ENCODE measurements at regions not wholly inside any gene's neighbourhood (a gene's known extent, or its start where the extent isn't known, plus 50 kb on each side); places are given as distances from the start of the nearest gene placed in this dataset.
"Not testable (repeated sequence)": the region's sequence is repeated elsewhere in the genome, so short reads cannot be mapped to it uniquely, and the experiment has no call there.

DNA sequence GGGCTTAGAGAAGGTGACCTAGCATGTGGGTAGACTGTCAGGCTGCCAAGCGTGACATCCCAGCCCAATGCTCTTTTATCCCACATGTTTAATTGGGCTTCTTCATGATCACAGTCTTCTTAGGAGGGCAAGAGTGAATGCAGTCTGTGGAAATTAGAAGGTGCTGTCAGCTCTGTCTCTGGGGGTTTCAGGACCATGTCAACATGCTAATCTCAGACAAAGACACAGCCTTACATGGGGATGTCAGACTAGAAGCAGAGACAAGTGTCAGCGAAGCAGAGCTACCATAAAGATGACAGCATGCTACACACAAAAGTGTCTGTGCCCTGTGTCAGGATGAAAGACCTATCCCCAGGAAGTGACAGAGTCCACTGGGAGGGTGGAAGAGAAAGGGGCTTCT is 120.1 kb upstream of the SLC25A36 start:
- DNase-seq = no peak

DNA sequence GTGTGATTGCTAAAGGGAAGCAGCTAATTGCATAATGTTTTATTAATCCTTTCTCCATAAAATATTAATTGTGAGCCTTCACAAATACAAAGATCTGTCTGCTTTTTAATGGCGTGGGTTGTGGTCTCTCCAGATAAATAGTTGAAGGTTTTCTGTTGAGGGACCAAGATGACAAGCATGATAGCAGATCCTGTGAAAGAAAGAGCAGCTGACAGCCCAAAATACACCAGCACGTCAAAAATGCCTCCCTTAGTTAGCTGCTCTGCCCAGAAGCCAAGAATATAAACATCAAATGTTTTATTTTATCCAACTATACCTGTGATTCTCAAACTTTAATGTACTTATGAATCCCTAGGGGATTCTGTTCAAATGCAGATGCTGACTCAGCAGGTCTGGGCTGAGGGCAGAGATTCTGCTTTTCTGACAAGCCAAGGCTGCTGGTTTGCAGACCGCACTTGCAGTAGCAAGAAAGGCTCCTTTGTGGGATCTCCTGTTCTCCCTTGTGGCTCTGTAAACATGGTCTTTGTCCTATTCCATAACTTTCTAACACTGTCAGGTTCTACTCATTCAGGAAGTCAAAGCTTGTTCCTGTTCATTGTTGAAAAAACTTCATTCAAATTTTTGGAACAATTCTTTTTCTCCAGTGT is 119.1 kb upstream of the SLC25A36 start:
- no peak for DNase-seq

DNA sequence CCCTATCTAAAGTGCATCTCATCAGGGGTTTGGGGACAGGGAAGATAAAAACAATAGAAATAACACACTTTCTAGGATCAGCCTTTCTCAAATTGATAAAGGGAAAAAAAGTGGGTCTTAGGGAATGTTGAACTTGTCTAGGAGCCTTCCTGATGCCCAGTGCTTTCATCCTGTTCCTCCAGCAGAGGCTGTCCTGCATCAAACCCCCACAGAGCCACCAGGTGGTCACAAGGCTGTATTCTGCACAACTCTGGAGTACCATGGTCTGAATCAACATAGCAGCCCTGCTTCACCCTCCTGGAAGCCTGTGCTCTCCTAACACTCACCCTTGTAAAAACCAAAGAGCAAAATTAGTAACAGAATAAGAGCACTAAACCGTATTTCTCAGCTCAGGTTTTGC is 118.5 kb upstream of the SLC25A36 start:
- no peak for DNase-seq

DNA sequence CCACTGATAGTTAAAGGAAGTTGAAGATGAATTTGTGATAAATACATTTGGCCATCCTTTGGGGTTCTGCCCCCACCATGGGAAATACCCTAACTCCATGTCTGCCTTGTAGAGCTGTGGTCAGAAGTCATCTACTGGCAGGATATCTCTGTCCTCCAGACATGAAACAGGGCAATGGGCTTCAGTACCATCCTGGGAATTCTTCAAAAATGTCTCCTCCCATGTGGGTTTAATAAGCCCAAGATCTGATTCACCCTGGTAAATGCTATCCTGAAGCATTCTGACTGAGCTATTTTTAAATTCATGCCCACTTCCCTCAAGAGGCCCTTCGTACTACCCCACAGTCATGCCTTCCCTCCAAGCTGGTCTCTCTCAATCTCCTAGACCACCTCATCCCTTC is 113.7 kb upstream of the SLC25A36 start:
- DNase-seq = no peak

DNA sequence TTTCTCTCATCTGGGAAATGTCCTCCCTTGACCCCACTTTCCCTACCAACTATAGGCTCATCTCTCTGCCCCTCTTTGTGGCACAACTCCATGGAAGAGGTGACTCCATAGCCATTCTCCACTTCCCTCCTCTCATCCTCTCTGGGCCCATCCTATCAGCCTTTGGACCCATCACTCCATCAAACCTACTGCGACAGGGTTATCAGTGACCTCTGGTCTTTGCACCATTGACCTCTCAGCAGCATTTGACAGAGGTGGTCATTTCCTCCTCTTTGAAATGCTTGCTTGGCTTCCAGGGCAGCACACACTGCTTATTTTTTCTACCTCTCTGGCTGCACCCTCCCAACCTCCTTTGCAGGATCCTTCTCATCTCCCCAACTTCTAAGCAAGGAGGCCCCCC is 113.1 kb upstream of the SLC25A36 start:
- no peak for DNase-seq

DNA sequence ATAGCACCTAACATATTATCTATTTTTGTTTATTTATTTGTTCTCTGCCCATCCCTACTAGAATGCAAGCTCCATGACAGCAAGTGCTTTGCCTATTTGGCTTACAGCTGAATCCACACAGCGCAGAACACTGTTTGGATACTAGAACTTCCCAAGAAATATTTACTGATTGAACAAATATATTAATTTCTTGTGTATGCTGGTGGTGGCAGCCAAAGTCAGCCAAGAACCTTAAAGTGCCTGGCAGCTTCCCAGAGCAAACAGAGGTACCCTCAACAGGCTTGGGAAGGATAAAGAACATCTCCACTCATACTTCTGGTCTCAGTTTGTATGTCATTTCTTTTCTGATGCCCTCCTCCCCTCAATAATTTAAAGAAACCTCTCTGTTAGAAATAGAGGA is 111.8 kb upstream of the SLC25A36 start:
- no peak for DNase-seq

DNA sequence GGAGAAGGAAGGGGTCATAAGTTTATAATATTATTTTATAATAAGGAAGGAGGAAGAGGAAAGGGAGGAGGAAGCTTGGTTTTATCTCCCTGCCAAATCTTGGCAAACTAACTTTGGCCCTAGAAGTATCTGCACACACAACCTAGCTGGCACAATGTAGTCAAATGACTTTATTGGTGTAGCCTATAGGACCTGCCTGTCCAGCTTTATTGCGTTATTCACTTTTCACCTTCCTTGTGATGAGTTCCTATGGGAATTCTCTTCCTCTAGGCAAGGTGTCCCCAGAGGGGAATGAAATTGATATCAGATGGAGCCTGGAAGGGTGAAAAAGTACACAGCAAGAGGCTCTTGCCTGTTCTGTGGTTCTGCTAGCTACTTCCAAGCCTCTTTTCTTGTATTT is 111.2 kb upstream of the SLC25A36 start:
- no peak for DNase-seq

DNA sequence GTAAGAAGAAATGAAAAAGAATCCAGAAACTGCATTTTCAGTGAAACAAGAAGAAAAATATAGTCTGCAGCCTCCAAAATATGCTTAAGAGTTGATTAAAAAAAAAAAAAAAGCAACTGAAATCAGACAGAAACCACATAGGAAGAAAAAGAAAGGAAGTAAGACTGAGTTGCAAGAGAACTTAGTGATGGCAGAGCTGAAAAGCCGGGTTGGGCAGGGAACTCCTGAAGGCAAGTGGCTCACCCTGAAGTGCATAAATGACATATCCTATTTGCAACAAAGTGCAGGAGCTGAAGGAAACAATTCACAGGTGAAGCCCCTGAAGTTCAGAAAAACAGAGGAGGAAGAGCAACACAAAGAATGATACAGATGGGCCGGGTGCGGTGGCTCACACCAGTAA is 108.8 kb upstream of the SLC25A36 start:
- no peak for DNase-seq

DNA sequence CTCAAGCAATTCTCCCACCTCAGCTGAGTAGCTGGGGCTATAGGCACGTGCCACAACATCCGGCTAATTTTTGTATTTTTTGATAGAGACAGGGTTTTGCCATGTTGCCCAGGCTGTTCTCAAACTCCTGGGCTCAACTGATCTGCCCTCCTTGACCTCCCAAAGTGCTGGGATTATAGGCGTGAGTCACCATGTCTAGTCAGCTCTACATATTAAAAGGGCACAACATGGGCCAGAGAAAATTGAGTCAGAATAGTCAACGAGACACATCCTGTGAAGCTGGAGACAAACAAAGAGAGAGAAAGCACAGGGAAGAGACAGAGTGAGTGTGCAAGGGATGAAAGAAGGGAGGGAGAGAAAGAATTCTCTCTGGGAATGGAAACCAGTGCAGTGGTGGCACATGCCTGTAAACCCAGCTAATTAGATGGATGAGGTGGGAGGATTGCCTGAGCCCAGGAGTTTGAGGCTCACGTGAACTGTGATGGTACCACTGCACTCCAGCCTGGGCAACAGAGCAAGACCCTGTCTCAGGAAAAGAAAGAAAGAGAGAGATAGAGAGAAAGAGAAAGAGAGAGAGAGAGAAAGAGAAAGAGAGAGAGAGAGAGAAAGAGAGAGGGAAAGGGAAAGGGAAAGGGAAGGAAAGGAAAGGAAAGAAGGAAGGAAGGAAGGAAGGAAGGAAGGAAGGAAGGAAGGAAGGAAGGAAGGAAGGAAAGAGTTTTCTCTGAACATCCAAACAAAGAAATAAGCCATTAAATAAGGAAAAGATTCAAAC is 107.2 kb upstream of the SLC25A36 start:
- DNase-seq = no peak

DNA sequence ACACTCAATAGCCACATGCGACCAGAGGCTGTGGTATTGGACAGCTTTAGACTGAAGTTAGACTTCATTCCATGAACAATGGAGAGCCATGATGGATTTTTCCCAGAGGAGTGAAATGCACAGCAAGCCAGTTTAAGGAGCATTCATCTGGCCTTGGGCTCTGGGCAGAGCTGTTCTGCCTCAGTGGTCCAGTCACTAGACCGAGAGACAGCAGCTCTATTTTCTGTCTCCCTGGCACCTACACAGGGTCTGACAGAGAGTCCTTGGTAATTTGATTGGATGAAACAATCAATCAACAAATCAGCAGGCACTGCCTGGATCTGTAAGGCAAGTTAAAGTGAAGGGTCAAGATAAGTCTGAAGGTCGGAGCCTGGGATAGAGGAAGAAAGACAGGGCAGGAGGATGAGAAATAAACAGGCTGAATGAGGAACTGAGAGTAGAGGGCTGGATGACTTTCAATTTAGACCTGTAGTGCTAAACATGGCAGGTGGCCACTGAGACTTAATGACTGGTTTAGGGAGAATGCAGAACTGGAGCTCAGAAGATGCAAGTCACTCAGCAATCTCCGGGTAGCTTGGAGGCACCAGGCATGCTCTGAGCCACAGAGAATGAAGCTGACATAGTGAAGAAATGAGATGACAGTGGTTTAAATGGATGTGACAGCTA is 98.5 kb upstream of the SLC25A36 start:
- no peak for DNase-seq

DNA sequence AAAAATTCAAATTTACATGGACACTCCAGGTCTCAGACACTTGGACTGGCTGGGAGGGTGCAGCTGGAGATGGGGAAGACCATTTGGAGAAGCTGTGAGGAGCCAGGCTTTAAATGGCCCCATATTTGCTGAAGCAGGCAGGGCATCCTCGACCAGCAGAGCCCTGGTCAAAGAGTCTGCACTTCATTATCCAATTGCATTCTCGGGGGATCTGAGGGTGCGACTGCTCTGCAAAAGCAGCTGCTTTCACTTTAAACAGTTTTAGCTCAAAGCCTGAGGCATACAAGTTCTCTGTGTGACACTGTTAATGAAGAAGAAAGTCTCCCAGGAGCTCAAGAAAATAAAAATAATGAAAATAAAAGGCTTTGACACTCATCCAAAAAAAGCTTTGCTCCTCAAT is 98.0 kb upstream of the SLC25A36 start:
- no peak for DNase-seq

DNA sequence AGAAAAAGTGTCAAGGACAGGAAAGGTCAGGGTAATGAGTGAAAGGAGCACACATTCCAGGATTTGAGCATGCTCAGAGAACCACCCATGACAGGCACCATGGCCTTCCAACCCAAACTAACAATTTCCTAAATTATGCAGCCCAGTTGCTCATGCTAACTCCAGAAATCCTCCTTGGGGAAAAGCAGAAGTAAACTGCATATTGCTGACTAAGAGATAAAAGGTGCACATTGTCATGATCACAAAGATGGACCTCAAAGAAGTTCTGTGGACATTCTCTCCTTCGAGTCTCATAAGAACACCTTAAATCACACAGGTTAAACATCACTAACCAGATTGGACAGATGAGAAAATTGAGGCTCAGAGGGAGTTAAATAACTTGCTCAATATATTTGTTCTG is 97.6 kb upstream of the SLC25A36 start:
- no peak for DNase-seq

DNA sequence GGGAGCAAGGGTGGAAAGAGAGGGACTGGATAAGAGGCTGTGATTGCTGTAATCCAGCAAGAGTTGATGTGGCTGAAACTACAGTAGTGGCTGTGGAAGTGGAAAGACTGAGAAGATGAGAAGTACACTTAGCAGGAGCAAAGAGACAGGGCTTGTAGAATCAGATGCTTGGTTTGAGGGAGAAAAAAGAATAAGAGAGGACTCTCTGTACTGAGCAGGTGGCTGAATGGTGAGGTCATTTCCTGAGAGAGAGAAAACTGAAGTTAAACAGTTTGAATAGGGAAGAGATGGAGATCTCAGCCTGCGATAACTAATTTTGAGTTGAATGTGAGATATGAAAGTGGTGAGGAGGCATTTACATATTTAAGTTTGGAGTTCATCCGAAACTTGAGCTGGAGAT is 95.8 kb upstream of the SLC25A36 start:
- DNase-seq = no peak

DNA sequence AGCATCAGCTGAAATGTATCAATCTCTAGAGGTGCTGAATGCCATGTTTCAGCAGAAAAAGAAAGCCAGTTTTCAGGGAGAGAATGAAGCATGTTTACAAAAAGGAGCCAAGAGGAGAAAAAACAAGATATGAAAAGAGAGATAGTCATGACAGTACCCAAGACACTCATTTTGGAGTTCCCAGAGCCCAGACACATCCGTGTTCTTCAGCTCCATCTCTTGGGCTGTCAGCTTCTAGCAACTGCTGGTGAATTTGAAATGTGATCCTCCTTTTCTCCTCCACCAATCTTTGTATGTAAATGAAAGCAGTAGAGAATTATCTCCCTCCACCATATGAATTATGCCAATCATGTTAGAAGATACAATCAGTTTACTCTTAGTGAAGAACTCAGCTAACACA is 93.0 kb upstream of the SLC25A36 start:
- no peak for DNase-seq

DNA sequence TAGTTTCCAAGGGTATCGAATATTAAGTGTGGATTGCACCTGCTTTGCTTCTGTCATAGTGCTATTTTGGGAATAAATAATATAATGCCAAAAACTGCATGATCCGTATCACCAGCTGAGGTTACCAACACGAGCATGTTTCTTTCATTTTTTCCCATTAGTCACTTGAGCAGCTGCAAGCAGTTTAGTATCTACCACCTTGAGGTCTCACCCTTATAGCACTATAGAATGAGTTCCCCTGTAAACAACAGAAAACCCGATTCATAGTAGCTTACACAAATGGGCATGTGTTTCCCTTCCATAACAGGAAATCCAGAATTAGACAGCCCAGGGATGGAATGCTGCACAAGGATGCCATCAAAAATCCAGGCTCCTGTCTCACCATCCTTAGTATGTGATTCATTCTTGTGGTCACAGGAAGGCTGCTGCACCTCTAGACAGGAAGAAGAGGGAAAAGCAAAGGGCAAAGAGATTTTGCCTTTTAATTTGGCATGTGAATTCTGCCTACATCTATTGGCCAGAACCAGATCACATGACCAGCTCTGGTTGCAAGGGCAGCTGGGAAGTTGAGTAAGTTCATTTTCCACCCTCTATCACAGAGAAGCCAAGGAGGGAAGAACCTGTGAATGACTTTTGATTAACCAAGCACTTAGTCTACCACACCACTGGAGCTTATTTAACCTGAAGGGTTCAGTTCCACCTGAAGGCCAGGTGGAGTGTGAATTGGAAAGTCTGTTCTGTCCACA is 91.3 kb upstream of the SLC25A36 start:
- no peak for DNase-seq

DNA sequence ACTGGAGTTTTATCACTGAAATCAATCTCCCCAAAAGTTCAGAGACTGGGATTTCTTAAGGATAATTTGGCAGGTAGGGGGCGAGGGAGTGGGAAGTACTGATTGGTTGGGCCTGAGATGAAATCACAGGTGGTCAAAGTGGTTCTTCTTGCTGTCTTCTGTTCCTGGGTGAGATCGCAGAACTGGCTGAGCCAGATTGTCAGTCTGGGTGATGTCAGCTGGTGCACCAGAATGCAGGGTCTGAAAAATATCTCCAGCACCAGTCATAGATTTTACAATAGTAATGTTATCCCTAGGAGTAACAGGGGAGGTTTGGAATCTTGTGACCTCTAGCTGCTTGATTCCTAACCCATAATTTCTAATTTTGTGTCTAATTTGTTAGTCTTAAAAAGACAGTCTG is 86.7 kb upstream of the SLC25A36 start:
- DNase-seq = no peak

DNA sequence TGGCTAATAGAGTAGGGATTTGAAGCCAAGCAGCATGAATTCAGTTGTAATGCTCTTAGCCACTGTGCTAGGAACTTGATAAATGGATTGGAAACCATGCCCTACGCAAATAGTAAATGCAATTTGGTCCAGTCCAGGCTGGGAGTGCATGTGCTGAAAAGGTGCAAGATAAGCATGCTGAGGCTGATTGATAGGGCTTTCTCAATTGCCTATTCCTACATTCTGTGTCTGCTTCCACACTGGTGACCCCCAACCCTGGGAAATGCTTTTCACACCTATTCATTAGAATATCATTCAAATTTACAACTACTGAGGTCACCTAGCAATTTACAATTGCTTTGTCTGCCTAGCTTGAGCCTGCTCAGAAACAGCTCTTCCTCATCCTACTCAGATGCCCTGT is 84.7 kb upstream of the SLC25A36 start:
- DNase-seq = no peak

DNA sequence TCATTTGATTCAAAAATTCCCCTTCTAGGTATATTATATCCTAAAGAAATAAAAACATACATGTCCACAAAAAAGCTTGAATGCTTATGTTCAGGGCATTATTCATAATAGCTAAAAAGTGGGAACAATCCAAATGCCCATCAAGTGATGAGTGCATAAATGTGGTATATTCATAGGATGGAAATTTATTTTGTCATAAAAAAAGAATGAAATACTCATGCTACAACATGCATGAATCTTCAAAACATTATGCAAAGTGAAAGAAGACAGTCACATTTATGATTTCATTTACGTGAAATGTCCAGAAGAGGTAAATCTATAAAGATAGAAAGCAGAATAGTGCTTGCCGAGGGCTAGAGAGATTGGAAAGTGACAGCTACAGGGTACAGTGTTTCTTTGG is 83.6 kb upstream of the SLC25A36 start:
- no peak for DNase-seq

DNA sequence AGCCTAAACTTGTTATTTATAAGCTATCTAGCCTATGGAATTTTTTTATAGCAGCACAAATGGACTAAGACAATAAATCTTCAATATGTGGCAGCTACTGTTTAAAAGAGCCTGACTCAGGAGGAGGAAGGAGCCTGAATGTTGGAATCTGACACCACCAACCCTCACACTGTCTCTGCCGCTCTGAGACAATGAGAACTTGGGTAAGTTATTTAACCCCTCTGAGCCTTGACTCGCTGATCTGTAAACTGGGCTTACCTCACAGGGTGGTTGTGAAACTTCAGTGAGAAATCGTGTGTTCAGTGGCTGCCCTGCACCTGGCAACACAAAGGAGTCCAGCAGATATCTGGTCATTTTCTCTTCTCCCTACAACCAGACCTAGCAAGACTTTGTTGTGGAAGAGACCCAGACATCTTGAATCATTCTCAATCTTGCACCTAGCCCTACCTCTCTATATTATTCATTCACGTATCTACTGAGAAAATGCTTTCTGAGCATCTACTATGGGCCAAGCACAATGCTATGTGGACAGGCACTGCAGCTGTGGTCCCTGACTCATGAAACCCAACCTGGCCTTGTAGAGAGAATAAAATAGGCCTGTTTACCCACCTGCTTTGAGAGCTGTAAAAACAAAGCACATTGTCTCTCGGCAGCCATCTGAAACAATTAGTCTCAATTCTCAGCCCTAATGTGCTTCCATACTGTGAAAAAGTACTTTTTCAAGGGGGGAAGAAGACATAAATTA is 81.9 kb upstream of the SLC25A36 start:
- peak; percentile 20 for DNase-seq

DNA sequence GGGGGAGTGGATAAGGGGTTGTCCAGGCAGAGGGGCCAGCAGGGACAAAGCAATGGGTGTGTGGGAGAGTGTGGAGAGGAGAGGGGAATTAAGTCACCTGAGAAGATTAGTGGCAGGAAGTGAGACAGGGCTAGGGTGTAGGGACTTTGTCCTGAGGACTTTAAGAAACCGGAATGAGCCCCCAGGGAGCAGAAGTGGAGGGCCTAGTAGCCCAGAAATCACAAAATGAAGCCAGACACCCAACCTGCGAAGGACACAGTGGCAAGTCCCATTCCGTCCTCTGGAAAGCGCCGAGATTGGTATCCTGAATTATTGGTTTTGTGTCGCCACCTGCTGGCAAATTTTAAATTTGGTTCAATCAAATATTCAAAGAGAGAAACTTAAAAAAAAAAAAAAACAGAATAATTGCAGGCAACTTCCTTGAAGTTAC is 78.0 kb upstream of the SLC25A36 start:
- peak; percentile 60 for DNase-seq

DNA sequence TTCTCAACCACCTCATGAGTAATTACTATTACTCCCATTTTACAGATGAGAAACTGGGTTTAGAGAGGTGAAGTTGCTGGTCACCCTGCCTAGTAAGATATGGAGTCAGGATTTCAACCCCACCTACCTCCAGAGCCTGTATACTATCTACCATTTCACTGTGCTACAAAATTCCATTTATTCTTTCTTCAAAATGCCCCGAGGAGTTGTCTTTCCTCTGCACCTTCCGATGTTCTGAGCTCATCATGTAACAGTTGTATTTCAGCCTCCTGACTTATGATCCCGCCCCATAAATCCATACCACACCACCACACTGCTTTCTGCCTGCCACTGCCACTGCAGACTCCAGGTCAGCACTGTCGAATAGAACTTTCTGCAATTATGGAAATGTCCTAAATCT is 71.3 kb upstream of the SLC25A36 start:
- no peak for DNase-seq

DNA sequence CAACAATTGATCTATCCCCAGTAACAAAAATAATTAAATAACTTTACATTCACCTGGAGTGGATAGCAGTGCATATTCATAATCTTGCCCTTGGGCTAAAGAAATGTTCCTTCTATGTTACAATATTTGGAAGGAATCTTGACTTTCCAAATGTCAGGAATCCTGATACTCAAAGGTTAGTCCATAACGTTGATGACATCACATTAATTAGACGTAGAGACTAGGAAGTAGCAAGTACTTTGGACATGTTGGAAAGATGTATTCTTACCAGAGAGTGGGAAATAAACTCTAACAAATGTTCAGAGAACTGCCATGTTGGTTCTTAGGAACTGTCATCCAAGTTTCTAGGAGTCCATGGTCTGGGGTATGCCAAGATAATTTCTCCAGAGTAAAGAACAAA is 70.6 kb upstream of the SLC25A36 start:
- no peak for DNase-seq

DNA sequence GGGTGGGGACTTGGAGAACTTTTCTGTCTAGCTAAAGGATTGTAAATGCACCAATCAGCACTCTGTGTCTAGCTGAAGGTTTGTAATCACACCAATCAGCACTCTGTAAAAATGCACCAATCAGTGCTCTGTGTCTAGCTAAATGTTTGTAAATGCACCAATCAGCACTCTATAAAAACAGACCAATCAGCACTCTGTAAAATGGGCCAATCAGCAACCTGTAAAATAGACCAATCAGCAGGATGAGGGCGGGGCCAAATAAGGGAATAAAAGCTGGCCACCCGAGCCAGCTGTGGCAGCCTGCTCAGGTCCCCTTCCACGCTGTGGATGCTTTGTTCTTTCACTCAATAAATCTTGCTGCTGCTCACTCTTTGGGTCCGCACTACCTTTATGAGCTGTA is 69.5 kb upstream of the SLC25A36 start:
- DNase-seq = not testable (repeated sequence)
